HG03095 (cell line): ENCODE measurements at regions not wholly inside any gene's neighbourhood (a gene's known extent, or its start where the extent isn't known, plus 50 kb on each side); places are given as distances from the start of the nearest gene placed in this dataset.

Experiments used
- ATAC-seq: cut with Tn5 transposase; IDR thresholded peaks from one replicate; pipeline ENCODE4 v1.9.1; 2021; ENCODE audit warnings: moderate library complexity; ENCODE audit not compliant: unreplicated experiment

GRCh38 chr2:168375195-168375798, 80.8 kb upstream of the CERS6 start:
- no peak for ATAC-seq

GRCh38 chr2:168378960-168379669, 77.0 kb upstream of the CERS6 start:
- no peak for ATAC-seq

- ATAC-seq: no peak
These were observed 75.6 kb upstream of the CERS6 start for GRCh38 chr2:168380500-168380899.

DNA sequence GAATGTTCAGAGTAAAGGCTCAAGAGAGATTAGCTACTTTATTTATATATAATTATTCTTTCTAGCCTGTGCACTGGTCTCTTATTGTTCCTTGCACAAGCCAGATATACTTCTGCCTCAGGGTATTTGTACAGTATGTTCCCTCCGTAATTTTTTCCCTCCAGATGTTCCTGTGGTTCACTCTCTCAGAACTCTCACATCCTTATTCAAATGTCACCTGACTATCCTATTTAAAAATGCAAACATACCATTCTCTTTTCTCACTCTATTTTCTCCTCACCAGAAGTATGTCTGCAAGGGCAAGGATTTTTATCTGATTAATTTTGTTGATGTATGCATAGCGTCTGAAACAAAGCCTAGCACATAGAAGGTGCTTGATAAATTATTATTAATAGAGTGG, 64.0 kb upstream of the CERS6 start:
- no peak for ATAC-seq

DNA sequence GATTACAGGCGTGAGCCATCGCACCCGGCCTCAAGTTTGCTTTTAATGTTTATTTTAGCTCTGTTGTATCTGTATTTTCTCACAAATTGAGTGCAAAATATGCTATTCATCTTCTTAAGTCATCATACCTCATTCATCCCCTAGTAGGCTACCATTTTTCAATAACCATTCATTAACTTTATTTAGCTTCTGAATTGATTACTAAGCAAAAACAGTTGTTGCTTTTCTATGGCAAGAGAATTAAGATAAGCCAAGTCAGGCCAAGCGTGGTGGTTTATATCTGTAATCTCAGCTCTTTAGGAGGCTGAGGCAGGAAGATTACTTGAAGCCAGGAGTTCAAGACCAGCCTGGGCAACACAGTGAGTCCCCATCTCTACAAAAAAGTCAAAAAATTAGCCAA, 63.3 kb upstream of the CERS6 start:
- ATAC-seq: no peak

DNA sequence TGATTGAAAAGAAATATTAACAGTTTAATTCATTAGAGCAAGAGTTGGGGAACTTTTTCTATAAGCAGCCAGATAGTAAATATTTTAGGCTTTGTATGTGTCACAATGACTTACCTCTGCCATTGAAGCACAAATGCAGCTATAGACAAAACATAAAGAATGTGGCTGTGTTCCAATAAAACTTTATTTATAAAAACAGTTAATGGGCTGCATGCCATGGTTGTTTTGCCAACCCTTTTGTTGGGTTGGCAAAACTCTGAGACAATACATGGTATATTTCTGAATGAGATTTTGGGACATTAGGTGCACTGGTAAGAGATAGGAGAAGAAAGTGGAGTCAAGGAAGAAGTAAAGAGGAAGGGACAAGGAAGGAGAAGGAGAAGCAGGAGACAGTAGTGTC, 61.8 kb upstream of the CERS6 start:
- ATAC-seq: no peak

GRCh38 chr2:168396131-168396530, 59.9 kb upstream of the CERS6 start:
- no peak for ATAC-seq

GRCh38 chr2:168397629-168398028, 58.4 kb upstream of the CERS6 start:
- ATAC-seq: no peak

GRCh38 chr2:168401048-168401556, 55.0 kb upstream of the CERS6 start:
- no peak for ATAC-seq

DNA sequence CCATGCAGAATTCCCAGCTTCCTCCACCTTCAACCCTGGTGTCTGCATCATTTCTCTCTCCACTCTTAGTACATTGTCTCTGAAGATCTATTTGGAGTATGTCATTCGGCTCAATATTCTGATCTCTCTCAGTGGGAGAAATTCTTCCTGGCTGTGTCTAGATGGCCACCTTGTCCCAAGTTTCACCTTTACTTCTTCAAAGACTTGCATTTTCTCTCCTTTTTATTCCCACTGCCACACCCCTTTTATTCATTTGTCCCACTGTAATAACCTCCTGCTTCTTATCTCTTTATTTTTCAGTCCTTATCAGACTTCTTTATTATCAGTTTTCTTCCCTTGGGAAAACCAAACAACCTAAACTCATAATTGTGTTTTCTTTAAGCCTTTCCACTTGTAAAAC, 54.3 kb upstream of the CERS6 start:
- ATAC-seq: no peak

- no peak for ATAC-seq
These were observed 53.5 kb upstream of the CERS6 start for GRCh38 chr2:168402531-168402930.

GRCh38 chr2:168403736-168404135, 52.3 kb upstream of the CERS6 start:
- ATAC-seq: no peak

- no peak for ATAC-seq
These were observed 51.3 kb upstream of the CERS6 start for GRCh38 chr2:168404764-168405163.
